ENCODE measurements at regions not wholly inside any gene's neighbourhood (a gene's known extent, or its start where the extent isn't known, plus 50 kb on each side); places are given as distances from the start of the nearest gene placed in this dataset.

- TF ChIP-seq CTCF (conservative IDR thresholded peaks at IDR 0.05) (no peak), ZFX (IDR thresholded peaks at IDR 0.05) (no peak)
- no peak overlapping the region for H3K27ac ChIP-seq
Observed at GRCh38 chr6:113083947-113084346, 736.8 kb downstream of the RFPL4B start.

- TF ChIP-seq CTCF (conservative IDR thresholded peaks at IDR 0.05) (peak; percentile 26), ZFX (IDR thresholded peaks at IDR 0.05) (no peak)
- no peak overlapping the region for H3K27ac ChIP-seq
Observed at GRCh38 chr6:113089056-113089455, 741.9 kb downstream of the RFPL4B start.

- H3K27ac ChIP-seq, result no peak overlapping the region
- TF ChIP-seq ZFX (IDR thresholded peaks at IDR 0.05) (no peak), CTCF (conservative IDR thresholded peaks at IDR 0.05) (no peak)
Observed at GRCh38 chr6:113092795-113093194, 745.7 kb downstream of the RFPL4B start.

DNA sequence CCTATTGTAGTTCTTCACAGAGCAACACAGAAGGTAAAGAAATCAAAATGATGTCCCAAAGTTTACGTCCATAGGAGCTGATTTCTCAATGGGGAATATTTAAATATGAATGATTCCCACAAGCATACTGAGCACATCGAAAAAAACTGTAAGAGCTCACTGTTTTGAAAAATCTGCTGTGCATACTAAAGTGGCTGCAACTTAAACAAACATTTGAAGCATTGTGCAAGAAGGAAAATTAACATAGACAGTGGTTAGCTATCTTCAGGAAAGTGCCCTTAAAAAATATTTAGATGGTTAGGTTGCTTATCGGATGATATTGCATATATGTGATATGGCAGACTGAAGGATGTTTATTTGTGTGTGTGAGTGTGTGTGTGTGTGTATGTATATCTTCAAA, 747.6 kb downstream of the RFPL4B start:
- no peak for TF ChIP-seq CTCF (conservative IDR thresholded peaks at IDR 0.05)
- no peak for TF ChIP-seq ZFX (IDR thresholded peaks at IDR 0.05)

DNA sequence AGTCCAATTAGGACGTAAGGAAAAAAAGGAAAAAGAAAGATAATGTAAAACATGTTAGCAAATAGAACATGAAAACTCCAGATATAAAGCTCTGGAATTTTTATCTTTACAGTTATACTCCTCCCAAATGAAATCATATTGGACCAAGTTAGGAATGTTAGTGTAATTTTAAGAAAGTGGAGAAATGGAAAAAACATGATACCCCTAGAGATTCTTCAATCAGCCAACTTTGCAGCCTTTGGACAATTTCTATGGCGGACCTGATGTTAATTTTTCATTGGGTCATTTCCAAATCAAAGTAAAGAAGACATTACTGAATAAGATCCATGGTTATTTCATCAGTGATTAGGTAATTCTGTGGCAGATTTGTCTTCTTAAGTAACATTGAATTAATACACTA, 748.7 kb downstream of the RFPL4B start:
- TF ChIP-seq ZFX (IDR thresholded peaks at IDR 0.05), result no peak
- no peak for TF ChIP-seq CTCF (conservative IDR thresholded peaks at IDR 0.05)
- no peak overlapping the region for H3K27ac ChIP-seq

More for the DNA sequence above, 747.6 kb downstream of the RFPL4B start:
- no peak overlapping the region for H3K27ac ChIP-seq

DNA sequence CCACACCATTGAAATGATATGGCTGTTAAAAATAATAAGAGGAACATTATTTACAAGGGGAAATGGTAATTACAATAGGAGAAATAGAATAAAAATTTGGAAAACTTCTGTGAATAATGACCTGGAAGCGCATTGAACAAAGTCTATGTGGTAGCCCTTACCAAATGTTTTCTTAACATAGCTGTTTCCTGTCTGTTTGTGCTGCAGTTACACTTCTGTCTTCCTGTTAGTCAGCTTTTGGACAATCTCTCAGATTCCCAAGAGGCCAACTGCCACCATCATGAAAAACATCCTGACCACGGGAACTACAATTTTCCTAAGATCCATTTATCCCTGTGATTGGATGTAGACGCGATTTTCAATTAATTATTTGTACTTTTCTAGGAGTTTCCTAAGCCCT, 754.4 kb upstream of the MARCKS start:
- TF ChIP-seq ZFX (IDR thresholded peaks at IDR 0.05) (no peak), CTCF (conservative IDR thresholded peaks at IDR 0.05) (no peak)
- no peak overlapping the region for H3K27ac ChIP-seq

GRCh38 chr6:113103634-113104361, 753.3 kb upstream of the MARCKS start:
- H3K27ac ChIP-seq, result no peak overlapping the region
- TF ChIP-seq ZFX (IDR thresholded peaks at IDR 0.05) (no peak), CTCF (conservative IDR thresholded peaks at IDR 0.05) (no peak)

Measured in C4-2B (cell line).